ENCODE measurements at regions not wholly inside any gene's neighbourhood (a gene's known extent, or its start where the extent isn't known, plus 50 kb on each side); places are given as distances from the start of the nearest gene placed in this dataset.

DNA sequence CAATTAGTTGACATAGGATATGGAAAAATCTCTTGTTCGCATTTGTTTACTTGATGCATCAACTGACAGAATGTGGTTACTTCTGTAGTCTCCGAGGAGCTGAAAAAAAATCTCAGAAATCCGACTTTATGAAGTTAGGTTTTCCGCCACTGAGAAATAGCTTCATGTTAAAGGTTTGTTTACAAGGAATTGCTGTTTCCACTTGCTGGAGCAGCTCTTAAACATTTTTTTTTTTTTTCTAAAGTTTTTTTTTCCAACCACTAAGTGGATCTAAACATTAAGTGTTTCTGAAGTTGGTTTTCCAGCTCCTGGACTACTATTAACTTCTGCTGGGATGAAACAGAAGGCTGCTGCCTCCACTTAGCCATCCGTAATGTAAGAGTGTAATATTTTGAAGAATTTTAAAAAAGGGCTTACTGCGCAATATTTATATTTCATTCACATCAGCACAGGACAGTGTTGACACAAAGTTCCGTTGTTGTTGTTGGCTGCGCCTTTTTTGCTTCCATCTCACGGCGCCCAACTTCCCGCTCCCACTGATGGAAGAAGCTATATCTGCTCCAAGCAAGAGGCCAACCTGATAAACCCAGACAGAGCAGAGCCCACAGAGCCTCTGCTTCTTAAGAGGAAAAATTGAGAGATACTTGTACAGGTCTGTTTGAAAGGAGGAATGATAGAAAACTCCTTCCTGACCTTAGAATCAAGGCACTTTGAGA lies 167.7 kb upstream of the KCNJ16 start:
- DNase-seq = no peak

DNA sequence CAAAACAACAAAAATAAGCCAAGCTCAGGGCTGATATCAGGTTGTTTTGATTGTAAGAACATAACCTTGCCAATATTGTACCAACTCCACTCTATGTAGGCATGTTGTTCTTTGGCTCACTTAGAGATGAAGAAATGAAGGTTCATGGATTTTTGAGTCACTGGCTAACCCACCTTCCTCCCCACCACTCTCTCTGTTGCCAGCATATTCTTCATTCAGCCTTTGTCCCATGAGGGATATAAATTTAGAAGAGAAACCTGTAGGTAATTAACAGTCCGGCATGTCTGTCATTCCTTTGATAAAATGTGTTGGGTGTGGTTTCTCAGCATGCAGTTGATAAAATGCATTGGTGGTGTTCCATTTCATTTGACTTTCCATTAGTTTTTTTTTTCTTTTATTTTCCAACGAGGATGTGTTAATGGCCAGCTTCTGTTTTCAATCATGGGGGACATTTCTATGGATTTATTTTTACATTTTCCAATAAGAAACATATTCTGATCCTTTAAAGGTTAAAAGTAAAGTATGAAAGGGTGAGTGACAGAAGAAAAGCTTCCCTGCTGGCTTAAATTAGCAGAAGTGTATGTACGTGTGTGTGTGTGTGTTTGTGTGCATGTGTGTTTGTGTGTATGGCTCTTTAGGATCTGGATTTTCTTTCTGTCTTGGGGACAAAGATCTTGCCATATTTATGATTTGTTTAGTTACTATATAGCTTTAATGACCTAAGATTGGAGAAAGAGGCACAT lies 166.2 kb upstream of the KCNJ16 start:
- no peak for DNase-seq

DNA sequence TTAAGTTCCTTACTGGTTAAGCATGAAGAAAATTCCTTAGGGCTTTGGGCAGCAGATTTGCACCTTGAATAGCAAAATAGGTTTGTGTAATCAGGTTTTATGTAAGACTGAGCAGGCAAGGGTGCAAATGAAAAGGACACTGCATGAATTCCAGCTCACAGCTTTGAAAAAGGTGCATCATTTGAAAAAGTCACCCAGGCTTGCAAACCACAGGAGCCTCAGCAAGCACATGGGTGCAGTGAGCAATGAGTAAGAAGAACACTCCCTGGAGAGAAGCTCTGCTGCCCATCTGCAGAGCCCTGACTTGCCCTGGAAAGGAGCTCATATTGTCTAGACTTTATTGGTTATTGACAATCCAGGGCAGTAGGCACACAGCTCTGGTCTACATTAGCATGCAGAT lies 165.6 kb upstream of the KCNJ16 start:
- no peak for DNase-seq

DNA sequence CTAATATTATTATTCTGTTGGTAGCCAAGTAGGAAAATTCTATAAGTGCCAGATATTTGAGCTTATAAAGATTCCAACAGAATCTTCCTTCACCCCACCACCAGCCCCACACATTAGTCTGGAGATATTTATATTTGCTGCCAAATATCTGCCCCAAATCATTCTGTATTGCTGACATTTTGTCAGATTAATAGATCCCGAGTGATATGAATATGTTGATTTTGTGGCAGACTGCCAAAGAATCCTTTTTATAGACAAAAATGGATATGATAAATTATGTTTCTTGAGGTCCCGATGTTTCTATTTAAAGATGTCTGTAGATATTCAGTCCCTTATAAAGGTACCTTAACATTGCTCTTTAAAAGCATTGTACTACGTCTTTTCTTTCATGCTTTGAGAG lies 162.2 kb upstream of the KCNJ16 start:
- DNase-seq = no peak

DNA sequence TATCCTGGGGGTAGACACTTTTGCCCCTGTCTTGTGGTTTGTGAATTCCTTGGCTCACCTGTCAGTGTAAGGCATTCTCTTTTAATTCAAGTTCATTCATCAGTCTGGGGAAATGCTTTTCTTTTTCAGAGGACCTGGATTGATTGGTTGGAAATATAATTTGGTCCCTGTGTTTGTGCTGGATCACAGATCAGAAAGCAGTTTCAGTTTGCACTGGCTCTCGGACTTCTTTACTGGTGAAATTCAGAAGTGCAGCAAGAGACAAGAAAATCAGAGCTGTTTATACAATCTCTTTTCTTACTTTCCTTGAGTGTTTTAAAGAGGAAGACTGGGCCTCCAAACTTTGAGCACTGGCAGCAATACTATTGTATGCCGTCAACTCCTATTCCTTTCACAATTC lies 161.8 kb upstream of the KCNJ16 start:
- no peak for DNase-seq

DNA sequence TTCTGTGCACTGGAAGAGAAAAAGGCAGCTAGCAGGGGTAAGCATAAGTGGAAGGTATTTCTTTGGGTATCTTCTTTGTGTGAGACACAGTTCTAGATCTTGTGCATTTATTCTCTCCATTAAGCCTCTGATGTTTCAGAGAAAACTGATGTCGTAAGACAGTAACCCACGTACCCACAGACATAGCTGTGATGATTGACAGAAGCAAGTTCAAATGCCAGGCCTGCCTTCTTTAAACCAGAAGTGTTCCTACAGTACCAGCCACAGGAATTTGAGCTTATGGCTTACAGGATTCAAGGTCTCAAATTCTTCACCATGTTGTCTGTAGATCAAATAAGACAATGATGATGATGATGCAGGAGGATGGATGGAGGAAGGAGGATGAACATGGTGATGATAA lies 161.4 kb upstream of the KCNJ16 start:
- DNase-seq = no peak

DNA sequence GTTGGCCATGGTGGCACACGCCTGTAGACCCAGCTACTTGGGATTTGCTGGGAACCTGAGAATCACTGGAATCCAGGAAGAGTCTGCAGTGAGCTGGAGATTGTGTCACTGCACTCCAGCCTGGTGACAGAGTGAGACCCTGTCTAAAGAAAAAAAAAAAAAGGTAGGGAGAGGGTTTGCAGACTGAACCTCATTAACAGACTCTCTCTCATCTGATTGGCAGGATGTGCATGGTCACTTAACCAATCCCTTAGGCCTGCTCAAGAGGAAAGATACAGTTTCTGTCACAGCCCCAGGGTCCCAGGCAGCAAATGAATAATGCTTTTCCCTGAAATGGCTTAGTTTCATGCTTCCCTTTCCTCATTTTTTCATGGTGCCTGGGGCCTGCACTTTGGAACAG lies 160.5 kb upstream of the KCNJ16 start:
- DNase-seq = no peak

DNA sequence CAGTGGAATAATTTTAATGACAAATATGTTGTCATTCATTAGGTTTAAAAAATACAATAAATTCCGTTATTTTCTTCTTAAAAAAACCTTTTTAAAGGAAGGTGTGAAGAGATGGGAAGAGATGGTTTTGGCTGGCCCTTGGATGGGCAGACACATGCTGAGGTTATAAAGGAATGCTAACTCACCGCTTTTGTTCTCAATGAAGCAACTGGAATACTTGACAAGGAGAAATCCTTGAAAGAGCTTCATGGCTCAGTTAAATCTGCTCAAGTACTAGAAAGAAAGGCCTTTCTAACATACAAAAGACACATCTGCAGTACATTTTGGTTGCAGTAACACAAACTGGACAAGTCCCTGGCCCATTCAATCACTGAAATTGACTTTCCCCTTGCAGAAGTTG lies 158.3 kb upstream of the KCNJ16 start:
- DNase-seq = no peak

DNA sequence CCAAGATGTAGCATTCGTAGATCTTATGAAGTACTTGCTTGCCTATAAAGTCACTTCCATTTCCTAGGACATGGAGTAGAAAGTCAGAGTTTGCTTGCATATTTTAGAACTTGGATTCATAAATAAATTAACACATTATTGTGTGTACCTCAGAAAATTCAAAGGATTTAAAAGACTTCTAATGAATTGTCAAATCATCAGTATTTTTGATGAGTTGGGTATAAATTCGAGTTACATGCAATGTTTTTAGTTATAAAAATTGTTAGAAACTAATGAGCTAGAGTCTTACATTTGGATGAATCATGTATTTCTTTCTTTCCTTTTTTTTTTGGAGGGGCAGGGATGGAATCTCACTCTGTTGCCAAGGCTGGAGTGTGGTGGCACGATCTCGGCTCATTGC lies 156.9 kb upstream of the KCNJ16 start:
- DNase-seq = no peak

DNA sequence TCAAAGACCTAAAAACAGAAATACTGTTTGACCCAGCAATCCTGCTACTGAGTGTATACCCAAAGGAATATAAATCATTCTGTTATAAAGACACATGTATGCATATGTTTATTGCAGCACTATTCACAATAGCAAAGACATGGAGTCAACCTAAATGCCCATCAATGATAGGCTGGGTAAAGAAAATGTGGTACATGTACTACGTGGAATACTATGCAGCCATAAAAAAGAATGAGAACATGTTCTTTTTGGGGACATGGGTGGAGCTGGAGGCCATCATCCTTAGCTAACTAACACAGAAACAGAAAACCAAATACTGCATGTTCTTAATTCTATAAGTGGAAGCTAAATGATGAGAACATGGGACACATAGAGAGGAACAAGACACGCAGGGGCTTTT lies 155.2 kb upstream of the KCNJ16 start:
- DNase-seq = no peak

DNA sequence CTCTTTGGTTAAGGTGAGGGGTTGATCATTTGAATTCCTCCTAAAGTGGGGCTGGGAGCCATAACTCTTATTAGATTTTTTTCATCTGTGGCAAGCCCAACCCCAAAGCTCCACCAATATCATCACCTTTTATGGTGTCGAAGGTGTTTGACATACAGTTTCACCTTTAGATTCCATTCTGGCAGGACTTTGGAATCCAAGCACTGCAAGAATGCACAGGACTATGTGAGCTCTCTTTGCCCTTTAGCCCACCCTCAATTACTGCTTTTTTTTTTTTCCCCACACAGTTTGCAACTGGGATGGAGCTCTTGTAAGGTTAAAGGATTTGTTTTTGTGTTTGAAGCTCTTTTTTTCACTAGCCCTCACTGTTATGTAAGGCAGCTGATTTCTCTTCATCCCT lies 154.0 kb upstream of the KCNJ16 start:
- DNase-seq = no peak

DNA sequence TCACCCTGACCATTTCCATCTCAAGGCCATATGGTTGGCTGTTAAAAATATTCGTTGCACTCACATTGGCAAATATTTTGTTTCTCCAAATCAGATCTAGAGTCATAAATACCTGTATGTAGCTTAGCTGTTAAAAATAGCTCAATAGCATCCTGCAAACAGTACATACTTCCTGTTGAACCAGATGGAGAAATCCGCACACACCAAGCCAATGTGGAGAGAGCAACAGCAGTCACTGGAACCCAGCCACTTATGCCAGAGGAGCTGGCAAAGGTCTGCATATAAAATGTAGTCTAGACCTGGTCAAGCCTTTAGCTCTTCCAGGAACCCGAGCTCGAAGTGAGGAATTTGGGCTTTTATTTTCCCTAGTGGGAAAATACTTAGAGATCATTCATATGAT lies 146.4 kb upstream of the KCNJ16 start:
- DNase-seq = no peak

DNA sequence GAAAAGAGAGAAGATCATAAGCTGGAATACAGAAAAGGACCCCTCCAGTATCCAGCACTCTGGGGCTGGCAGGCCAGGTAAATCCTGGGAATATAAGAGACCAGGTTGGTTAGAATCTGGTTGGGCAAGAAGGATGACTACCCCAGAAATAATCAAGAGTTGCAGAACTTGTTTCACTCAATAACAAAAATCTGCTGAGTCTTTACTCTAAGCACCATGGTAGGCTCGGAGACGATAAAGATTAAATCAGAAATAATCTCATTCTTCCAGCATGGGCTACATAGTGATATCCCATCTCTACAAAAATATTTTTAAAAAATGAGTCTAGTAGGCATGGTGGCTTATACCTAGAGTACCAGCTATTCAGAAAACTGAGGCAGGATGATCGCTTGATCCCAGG lies 138.0 kb upstream of the KCNJ16 start:
- DNase-seq = no peak

DNA sequence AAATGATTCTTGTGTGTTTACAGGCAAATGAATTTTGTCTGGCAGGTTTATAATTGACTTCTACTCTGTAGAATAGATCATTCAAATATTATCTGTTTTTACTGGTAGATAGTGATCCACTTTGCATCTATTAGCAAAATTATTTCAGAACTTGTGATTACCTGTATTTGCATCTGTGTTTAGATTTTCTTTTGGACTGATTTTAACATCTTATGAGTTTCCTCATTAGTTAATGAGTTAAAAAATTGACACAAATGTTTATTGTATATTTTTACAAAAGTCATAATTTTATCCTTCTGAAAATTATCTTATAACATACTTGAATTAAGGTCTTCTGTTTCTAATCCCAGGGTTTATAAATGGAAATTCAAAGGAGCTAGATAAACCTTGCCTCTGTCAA lies 132.0 kb upstream of the KCNJ16 start:
- DNase-seq = no peak

DNA sequence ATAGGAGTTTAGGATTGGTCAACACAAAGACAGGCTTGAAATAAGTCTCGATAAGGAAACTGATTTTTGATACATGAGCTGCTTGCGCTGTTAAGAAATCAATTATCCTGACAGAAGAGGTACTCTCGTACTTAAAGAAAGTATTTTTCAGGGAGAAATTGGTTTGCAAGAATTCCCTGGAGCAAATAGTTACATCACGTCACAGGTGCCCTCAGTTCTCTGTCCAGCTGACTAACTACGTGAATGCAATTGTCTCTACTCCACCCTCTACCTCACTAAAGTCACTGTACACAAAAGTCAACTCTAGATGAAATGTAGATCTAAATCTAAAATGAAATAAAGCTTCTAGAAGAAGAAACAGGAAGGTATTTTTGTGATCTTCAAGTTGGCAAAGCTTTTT lies 130.6 kb upstream of the KCNJ16 start:
- DNase-seq = no peak

DNA sequence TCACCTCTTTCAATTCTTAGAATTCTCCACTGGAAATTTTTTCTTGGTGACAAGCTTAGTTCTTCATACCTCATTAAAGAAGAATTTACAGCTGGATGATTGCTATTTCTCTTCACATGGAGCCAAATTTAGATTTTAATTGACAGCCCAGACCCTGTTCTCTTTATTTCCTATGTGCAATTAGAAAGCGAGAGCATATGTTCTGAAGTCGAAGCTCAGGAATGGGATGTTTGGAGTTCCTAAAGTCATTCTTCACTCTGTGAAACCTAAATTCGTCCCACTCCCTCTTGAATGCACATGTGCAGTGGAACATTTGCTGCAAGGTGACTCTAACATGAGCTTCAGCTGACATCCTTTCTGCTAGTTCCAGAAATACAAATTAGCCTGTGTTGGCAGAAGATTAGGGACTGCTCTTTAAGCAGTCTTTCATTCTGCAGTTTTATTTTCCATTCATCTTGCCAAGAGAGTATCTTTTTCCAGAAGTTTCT lies 129.3 kb upstream of the KCNJ16 start:
- no peak for DNase-seq

DNA sequence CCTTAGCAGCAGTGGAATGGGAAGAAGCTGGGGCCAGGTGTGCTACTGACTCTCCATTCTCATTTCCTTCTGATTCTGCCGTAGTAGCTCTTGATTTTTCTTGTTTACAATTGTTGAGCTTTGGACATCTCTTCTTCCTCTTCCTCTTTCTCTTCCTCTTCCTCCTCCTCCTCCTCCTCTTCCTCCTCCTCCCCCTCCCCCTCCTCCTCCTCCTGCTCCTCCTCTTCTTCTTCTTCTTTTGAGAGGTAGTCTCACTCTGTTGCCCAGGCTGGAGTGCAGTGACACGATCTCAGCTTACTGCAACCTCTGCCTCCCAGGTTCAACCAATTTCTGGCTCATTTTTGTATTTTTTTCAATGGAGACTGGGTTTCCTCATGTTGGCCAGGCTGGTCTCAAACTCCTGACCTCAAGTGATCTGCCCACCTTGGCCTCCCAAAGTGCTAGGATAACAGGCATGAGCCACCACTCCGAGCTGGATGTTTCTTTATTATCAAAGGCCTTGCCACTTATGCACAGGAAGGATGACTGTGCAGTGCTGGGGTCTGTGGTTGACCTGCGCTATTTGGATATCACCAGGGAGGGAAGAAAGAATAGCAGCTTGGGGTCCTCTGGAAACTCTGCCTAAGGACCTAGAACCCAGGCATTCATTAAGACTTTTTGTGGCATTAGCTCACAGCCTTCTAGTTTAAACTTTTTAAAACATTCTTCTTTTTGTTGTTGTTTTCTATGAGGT lies 127.8 kb upstream of the KCNJ16 start:
- no peak for DNase-seq

DNA sequence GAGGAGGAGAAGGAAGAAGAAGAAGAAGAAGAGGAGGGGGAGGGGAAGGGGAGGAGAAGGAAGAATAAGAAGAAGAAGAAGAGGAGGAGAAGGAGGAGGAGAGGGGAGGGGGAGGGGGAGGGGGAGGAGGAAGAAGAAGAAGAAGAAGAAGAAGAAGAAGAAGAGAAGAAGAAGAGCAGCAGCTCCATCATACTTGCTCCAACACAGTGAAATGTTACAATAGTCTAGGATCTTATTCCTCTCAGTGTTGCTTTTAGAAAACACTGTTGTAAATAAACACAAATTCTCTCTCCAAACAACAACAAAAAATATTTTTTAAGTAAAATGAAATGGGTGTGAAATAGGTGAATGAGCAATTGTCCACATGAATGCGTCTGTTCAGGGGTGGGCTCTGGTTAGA lies 126.6 kb upstream of the KCNJ16 start:
- DNase-seq = no peak

DNA sequence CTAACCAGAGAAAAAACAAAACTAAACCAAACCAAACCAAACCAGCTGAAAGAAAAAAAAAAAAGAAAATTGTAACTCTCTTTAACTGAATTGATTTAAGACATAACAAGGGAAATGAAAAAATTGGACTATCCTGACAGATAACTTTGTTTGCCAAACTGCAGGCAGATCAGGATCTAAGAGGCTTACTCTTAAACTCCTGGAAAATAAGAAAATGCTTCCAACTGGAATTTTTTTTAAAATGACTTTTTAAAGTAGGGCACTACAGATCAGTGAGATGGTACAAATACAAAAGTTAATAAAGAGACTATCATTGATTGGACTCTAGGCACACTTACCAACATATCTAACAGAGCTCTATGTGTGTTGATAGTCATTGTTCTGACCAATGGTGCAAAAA lies 125.5 kb upstream of the KCNJ16 start:
- no peak for DNase-seq

DNA sequence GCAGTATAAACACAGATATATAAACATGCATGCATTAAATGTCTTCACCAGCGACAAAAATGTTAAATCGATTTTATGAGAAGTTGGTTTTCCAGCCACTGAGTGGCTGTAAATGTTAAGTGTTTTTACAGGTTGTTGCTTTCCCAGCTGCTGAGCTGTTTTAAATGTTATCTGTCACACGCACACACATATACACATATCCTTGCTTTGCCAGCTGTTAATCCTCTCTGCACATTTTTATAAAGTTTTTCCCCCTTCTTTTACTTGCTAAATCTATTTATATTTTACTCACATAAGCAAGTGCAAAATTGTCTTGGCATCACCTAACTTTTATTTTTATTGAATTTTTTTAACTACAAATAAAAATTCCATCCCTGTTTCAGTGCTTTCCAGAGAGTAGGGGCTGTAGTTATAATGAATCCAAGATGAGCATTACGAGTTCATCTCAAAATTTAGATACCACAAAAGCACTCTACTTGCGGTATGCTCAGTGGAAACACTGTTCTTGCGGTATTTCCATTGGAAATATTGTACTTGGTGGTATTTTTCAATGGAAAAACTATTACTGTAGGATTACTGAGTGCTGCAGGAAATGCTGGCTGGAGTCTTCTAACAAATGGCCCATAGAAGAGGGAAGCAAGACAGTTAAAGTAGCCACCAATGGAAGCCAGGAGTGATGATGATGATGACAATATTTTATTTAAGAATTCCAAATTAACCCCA lies 124.9 kb upstream of the KCNJ16 start:
- no peak for DNase-seq

DNA sequence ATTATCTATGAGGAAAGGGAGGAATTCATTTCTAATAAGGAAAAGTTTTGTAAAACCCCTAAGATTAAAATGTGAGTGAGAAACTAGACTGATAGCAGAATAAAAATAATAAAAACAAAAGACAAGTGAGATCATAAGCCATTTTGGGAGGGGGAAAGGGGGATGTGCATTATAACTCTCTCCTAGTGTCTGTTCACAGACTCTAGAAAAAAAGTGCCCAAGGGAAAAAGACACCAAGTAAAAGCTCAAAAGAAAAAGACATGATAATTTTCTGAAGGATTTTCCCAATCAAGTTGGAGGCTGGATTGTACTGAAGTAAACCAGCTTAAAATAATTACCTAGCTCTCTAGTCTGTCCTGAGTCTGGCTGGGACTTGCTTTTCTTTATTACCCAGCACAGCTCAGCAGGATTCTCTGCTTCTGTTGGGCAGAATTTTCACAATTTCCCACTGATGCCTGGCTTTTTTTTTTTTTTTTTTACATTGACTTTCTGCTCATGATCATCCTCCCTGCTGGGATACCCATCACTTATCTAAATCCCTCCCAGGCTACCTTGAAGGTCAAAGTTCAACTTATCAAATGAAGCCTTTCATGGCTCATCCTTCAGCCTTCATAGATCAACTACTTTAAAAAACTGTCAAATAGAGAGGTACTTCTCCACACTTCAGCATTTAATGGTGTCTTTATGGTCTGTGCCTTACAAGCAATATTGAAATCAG lies 124.2 kb upstream of the KCNJ16 start:
- DNase-seq = no peak

DNA sequence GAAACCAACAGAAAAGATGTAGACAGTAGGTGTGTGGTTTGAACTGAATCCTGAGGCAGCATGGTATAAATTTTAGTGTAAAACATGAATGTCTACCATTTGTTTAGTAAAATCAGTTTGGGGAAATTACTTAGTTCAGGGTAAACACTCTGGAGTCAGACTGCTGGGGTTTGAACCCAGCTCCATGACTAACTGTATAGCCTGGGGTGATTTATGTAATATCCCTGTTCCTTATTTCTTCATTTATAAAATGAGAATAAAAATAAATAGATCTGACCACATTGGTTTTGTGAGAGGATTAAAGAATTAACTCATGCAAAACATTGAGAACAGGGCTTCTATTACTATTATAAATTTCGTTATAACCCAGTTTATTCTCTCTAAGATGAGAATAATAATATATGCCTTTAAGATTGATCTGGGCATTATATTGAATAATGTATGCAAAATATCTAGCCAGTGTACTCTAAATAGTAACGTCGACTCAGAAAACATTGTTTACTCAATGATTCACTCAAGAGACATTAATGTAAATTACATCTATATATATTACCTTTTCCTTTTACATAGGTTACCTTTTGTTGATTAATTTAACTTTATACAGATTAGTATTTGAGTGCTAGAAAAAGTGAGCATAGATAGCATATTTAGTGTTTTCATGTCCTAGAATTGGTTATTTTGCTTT lies 120.6 kb upstream of the KCNJ16 start:
- no peak for DNase-seq

Measured in inflammatory macrophage treated with lipopolysaccharide for 4 hours (primary cell).